Prostate gland (tissue), 2 donors: ENCODE measurements at regions not wholly inside any gene's neighbourhood (a gene's known extent, or its start where the extent isn't known, plus 50 kb on each side); places are given as distances from the start of the nearest gene placed in this dataset.

Experiments
- DNase-seq: peaks from one replicate; pipeline ENCODE4 v3.0.0-alpha.2; 2019; ENCODE audit warnings: low spot score
- H3K27ac ChIP-seq, 2 donors: fragments of 200-600 bp; sonication (generic); 2 replicates each; pipeline ENCODE4 v1.5.1; 2017 to 2019
- H3K27me3 ChIP-seq: fragments of 200-600 bp; sonication (generic); replicated peaks from 2 replicates; pipeline ENCODE4 v1.5.1; 2019; ENCODE audit not compliant: insufficient read depth
- H3K36me3 ChIP-seq, 2 donors: fragments of 200-600 bp; sonication (generic); 1 replicate in 1 of 2; 2 replicates in 1 of 2; pipeline versions ENCODE4 v1.5.1 to v1.8.1; 2017 to 2019
- H3K4me1 ChIP-seq: fragments of 200-600 bp; sonication (generic); replicated peaks from 2 replicates; pipeline ENCODE4 v1.5.1; 2019
- H3K4me3 ChIP-seq, 2 donors: fragments of 200-600 bp; sonication (generic); 2 replicates each; pipeline ENCODE4 v1.5.1; 2017 to 2019
- H3K9me3 ChIP-seq: fragments of 200-600 bp; sonication (generic); 2 replicates; pipeline ENCODE4 v1.5.1; 2017
- POLR2A ChIP-seq: fragments of 450-650 bp; IDR thresholded peaks from one replicate; pipeline ENCODE4 v1.6.1; 2016; ENCODE audit warnings: antibody characterized with exemption, mild to moderate bottlenecking
- POLR2AphosphoS5 ChIP-seq: sonication (generic); formaldehyde crosslinking; IDR thresholded peaks from one replicate; pipeline ENCODE4 v1.6.1; 2017; ENCODE audit warnings: antibody characterized with exemption
- WGBS: methylation state at CpG from one replicate; pipeline ENCODE4 v1.1.5; 2018; 5-methylcytosine and 5-hydroxymethylcytosine counted together
- intact Hi-C: fragments of 100-400 bp; cut with DNase I; formaldehyde crosslinking; loops from one replicate; pipeline ENCODE4 v1.14.2; 2022
- TF ChIP-seq, protein P1 (sequence below), 4 experiments: fragments of 200-600 bp in 2 of 4; fragments of 450-650 bp in 2 of 4; sonication (generic) in 2 of 4; IDR thresholded peaks; 1 replicate in 3 of 4; 2 replicates in 1 of 4; pipeline ENCODE4 v1.5.1; 2016 to 2019; ENCODE audit warnings: antibody characterized with exemption in 4 of 4, mild to moderate bottlenecking in 2 of 4, moderate library complexity in 2 of 4

DNA sequence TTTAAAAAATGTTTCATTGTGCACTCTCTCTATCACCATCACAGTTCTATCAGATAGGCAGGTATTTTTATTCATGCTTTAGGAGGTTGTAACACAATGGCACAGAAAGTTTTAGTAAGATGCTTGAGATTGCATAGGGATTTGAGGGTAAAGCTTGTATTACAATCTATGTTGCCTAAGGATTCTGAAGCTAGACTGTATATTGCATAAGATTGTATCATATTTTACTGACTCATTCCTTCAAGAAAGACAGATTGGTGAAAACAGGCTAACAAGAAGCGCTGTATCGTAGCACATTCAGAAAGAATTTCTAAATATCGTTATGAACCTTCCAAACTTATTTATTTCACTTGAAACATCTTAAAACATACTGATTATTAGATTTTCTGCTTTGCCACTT lies 577.7 kb downstream of the EBF1 start:
- DNase-seq = no peak
- no peak overlapping the region for H3K27ac ChIP-seq
- H3K4me1 ChIP-seq = no peaks in the 10 kb centered on the region
- no peak overlapping the region for H3K4me3 ChIP-seq
- no peaks in the 10 kb centered on the region for H3K9me3 ChIP-seq
- no peaks in the 10 kb centered on the region for H3K36me3 ChIP-seq
- TF ChIP-seq POLR2A (no peak), POLR2AphosphoS5 (no peak)
- TF ChIP-seq, protein P1, sequence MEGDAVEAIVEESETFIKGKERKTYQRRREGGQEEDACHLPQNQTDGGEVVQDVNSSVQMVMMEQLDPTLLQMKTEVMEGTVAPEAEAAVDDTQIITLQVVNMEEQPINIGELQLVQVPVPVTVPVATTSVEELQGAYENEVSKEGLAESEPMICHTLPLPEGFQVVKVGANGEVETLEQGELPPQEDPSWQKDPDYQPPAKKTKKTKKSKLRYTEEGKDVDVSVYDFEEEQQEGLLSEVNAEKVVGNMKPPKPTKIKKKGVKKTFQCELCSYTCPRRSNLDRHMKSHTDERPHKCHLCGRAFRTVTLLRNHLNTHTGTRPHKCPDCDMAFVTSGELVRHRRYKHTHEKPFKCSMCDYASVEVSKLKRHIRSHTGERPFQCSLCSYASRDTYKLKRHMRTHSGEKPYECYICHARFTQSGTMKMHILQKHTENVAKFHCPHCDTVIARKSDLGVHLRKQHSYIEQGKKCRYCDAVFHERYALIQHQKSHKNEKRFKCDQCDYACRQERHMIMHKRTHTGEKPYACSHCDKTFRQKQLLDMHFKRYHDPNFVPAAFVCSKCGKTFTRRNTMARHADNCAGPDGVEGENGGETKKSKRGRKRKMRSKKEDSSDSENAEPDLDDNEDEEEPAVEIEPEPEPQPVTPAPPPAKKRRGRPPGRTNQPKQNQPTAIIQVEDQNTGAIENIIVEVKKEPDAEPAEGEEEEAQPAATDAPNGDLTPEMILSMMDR (IDR thresholded peaks at IDR 0.05) = no peak
- H3K27me3 ChIP-seq = no peaks in the 10 kb centered on the region
- 89% methylated on average over 3 of the region's 3 CpGs for WGBS
- intact Hi-C loops = no loop called here

GRCh38 chr5:158519433-158520021 lies 580.2 kb downstream of the EBF1 start:
- 37% methylated on average over 3 of the region's 3 CpGs for WGBS
- DNase-seq = no peak
- Histone ChIP-seq H3K9me3 (no peaks in the 10 kb centered on the region), H3K4me3 (no peak overlapping the region), H3K27ac (no peak overlapping the region), H3K4me1 (no peaks in the 10 kb centered on the region), H3K27me3 (no peaks in the 10 kb centered on the region), H3K36me3 (no peaks in the 10 kb centered on the region)
- intact Hi-C loops = no loop called here
- TF ChIP-seq POLR2A (no peak), POLR2AphosphoS5 (no peak)
- TF ChIP-seq, protein P1 (IDR thresholded peaks at IDR 0.05) = no peak

DNA sequence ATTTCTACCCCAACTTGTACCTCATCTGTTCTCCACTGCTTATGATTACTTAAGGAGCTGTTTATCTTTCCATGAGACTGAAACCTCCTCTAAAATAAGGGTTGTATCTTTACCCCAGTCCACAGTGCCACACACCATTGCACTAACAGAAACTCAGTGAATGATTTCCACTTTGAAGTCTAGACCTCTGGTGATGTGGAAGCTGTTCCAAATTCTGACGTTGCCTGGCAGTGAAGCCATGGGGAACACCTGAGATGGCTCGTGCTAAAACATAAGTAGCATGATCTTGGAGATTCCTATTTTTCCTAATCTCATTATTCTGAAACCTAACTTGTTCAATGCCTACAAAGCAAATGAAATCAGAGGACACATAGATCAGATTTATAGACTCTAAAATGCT lies 583.2 kb downstream of the EBF1 start:
- intact Hi-C loops = no loop called here
- no peaks in the 10 kb centered on the region for H3K9me3 ChIP-seq
- H3K4me3 ChIP-seq = no peak overlapping the region
- no peak for DNase-seq
- no peaks in the 10 kb centered on the region for H3K27me3 ChIP-seq
- H3K4me1 ChIP-seq = no peaks in the 10 kb centered on the region
- no peak for TF ChIP-seq POLR2AphosphoS5
- no peak for TF ChIP-seq POLR2A
- TF ChIP-seq, protein P1 (IDR thresholded peaks at IDR 0.05) = no peak
- no peak overlapping the region for H3K27ac ChIP-seq
- 64% methylated on average over 2 of the region's 2 CpGs for WGBS
- H3K36me3 ChIP-seq = no peaks in the 10 kb centered on the region

GRCh38 chr5:158514986-158515359 lies 584.7 kb downstream of the EBF1 start:
- H3K4me1 ChIP-seq = no peaks in the 10 kb centered on the region
- TF ChIP-seq POLR2AphosphoS5 (no peak), POLR2A (no peak)
- TF ChIP-seq, protein P1 (IDR thresholded peaks at IDR 0.05) = no peak
- intact Hi-C loops = no loop called here
- WGBS = 94% methylated on average over 3 of the region's 3 CpGs
- H3K36me3 ChIP-seq = no peaks in the 10 kb centered on the region
- no peak overlapping the region for H3K27ac ChIP-seq
- H3K9me3 ChIP-seq = no peaks in the 10 kb centered on the region
- no peak overlapping the region for H3K4me3 ChIP-seq
- no peak for DNase-seq
- H3K27me3 ChIP-seq = no peaks in the 10 kb centered on the region

DNA sequence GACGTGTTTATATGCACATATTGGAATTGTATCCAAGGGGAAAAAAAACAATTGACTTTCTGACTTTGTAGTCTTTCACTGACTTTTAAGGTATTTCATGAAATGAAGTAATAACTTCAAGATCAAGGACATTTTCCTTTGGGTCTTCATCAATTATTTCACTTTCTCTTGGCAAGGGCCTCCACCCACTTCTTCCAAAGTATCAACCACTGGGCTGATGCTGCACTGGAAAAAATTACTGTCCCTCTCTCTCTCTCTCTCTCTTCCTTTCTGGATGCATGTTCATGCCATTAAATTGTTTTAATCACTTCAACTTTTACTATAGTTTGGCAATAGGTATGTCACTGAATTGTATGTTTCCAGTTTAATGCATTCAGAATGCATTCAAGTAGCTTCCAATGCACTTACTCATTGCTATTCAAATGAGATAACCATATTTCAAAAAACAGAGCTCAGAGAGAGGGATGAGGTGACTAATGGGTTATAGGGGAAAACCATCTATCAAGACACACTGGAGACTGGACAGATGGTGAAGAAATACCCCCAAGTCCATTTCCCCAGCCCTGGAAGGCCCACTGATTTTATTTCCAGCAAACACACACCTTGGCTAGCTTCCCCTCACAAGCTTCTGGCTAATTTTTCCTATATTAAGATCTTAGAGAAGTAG lies 585.3 kb downstream of the EBF1 start:
- 30% methylated on average over 1 of the region's 1 CpG for whole genome bisulfite sequencing
- no peak overlapping the region for H3K27ac ChIP-seq

More for the DNA sequence above, 585.3 kb downstream of the EBF1 start:
- intact Hi-C loops = no loop called here
- Histone ChIP-seq H3K4me1 (no peaks in the 10 kb centered on the region), H3K9me3 (no peaks in the 10 kb centered on the region), H3K4me3 (no peak overlapping the region), H3K27me3 (no peaks in the 10 kb centered on the region), H3K36me3 (no peaks in the 10 kb centered on the region)
- DNase-seq = no peak
- TF ChIP-seq POLR2A (no peak), POLR2AphosphoS5 (no peak)
